HL-60 (cell line): ENCODE measurements at regions not wholly inside any gene's neighbourhood (a gene's known extent, or its start where the extent isn't known, plus 50 kb on each side); places are given as distances from the start of the nearest gene placed in this dataset.

Source experiments
- DNase-seq, 2 experiments: peaks; one replicate each; pipeline ENCODE4 v3.0.0-alpha.2; 2010 to 2020; ENCODE audit warnings: low read depth in 1 of 2, low spot score in 1 of 2
- H3K27ac ChIP-seq: fragments of 250-450 bp; sonication (Bioruptor Pico); replicated peaks from 2 replicates; pipeline ENCODE4 v1.5.1; 2020; ENCODE audit warnings: mild to moderate bottlenecking, moderate library complexity
- H3K27me3 ChIP-seq: fragments of 250-450 bp; sonication (Bioruptor Pico); 2 replicates; pipeline ENCODE4 v1.5.1; 2021; ENCODE audit warnings: mild to moderate bottlenecking, moderate library complexity; ENCODE audit not compliant: insufficient read depth, poor library complexity, severe bottlenecking
- H3K4me3 ChIP-seq: replicated peaks from 2 replicates; pipeline ENCODE4 v1.5.1; 2011; ENCODE audit warnings: mild to moderate bottlenecking, control low read depth, low read length; ENCODE audit not compliant: insufficient read depth
- CTCF ChIP-seq: IDR thresholded peaks from one replicate; pipeline ENCODE4 v1.5.1; 2011; ENCODE audit warnings: low read length, control low read depth, inconsistent platforms; ENCODE audit not compliant: insufficient read depth
- GABPA ChIP-seq: IDR thresholded peaks from 2 replicates; pipeline ENCODE4 v1.6.1; 2012; ENCODE audit warnings: low read depth
- POLR2AphosphoS5 ChIP-seq: IDR thresholded peaks from 2 replicates; pipeline ENCODE4 v1.6.1; 2012; ENCODE audit warnings: low read depth
- REST ChIP-seq: IDR thresholded peaks from 2 replicates; pipeline ENCODE4 v1.6.1; 2012; ENCODE audit warnings: low read depth; ENCODE audit not compliant: insufficient replicate concordance
- SPI1 ChIP-seq: IDR thresholded peaks from 2 replicates; pipeline ENCODE4 v1.6.1; 2012; ENCODE audit warnings: low read depth, mild to moderate bottlenecking, borderline replicate concordance

GRCh38 chr5:99315413-99316183, 386.8 kb upstream of the CHD1 start:
- Histone ChIP-seq H3K27ac (no peak overlapping the region), H3K4me3 (no peak overlapping the region), H3K27me3 (no peaks in the 10 kb centered on the region)
- peak in 1 of 2 experiments; percentile 25 for DNase-seq
- TF ChIP-seq SPI1 = no peak
- no peak for TF ChIP-seq CTCF
- no peak for TF ChIP-seq GABPA
- no peak for TF ChIP-seq POLR2AphosphoS5
- TF ChIP-seq REST = no peak

GRCh38 chr5:99314721-99315120, 385.9 kb upstream of the CHD1 start:
- H3K4me3 ChIP-seq = no peak overlapping the region
- no peaks in the 10 kb centered on the region for H3K27me3 ChIP-seq
- TF ChIP-seq SPI1 (no peak), POLR2AphosphoS5 (no peak), CTCF (no peak), REST (no peak), GABPA (no peak)
- no peak for DNase-seq
- no peak overlapping the region for H3K27ac ChIP-seq

GRCh38 chr5:99308131-99308530, 379.3 kb upstream of the CHD1 start:
- H3K27ac ChIP-seq = no peak overlapping the region
- no peak for TF ChIP-seq GABPA
- no peak for TF ChIP-seq POLR2AphosphoS5
- DNase-seq = no peak
- no peak overlapping the region for H3K4me3 ChIP-seq
- no peaks in the 10 kb centered on the region for H3K27me3 ChIP-seq

GRCh38 chr5:99305045-99305580, 376.3 kb upstream of the CHD1 start:
- no peak overlapping the region for H3K4me3 ChIP-seq
- H3K27me3 ChIP-seq = no peaks in the 10 kb centered on the region
- DNase-seq = no peak
- H3K27ac ChIP-seq = no peak overlapping the region
- no peak for TF ChIP-seq POLR2AphosphoS5
- TF ChIP-seq REST = no peak
- TF ChIP-seq GABPA = no peak
- TF ChIP-seq SPI1 = no peak
- no peak for TF ChIP-seq CTCF
